ENCODE measurements at regions not wholly inside any gene's neighbourhood (a gene's known extent, or its start where the extent isn't known, plus 50 kb on each side); places are given as distances from the start of the nearest gene placed in this dataset.
"Not testable (repeated sequence)": the region's sequence is repeated elsewhere in the genome, so short reads cannot be mapped to it uniquely, and the experiment has no call there.

- DNase-seq (ENCODE audit: extremely low spot score, insufficient read length, low read depth): no peak
- FAIRE-seq: no peak
These were observed 130.8 kb downstream of the DNAJB6 start for GRCh38 chr7:157467496-157468212.

GRCh38 chr7:157468221-157469111 lies 131.7 kb downstream of the DNAJB6 start:
- no peak for DNase-seq (ENCODE audit: extremely low spot score, insufficient read length, low read depth)
- FAIRE-seq: no peak

DNA sequence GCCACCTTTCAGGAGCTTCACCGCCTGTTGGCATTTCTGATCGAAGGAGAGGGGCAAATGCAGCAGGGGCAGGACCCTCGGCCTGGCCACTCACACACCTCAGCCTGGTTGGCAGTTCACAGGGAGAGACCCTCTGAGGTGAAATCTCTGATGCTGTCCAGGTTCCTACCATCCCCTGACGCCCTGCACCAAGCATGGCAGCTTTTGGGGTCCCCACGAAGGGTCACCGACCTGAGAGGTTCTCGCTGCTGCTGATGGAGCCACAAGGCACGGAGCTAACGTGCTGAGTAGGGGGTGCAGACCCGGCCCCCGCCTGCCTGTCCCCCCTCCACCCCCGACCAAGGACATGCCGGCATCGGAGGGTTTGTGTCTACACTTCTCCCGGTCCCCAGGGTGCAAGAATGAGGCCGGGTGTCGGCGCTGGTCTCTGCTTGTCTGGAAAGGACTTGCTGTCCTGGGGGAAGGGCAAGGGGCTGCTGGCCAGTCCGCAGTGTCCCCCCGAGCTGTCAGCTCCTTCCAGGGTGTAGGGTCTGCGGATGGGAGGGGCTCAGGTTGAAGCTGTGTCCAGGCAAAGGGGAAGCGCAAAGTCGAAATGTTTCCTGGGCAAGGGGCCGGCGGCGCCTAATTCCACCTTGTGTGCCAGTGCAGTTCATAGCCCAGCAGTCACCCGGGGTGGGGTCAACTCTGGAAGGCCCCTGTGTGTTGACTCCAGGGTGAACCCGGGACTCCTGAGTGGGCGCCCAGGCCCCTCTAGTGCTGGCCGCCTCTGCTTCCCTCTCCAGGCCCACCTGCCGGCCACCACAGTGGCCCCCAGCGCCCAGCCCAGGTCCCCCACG lies 132.6 kb downstream of the DNAJB6 start:
- no peak for FAIRE-seq
- DNase-seq (ENCODE audit: extremely low spot score, insufficient read length, low read depth): no peak

- no peak for FAIRE-seq
- DNase-seq (ENCODE audit: extremely low spot score, insufficient read length, low read depth): no peak
These were observed 133.2 kb downstream of the DNAJB6 start for GRCh38 chr7:157470017-157470322.

DNA sequence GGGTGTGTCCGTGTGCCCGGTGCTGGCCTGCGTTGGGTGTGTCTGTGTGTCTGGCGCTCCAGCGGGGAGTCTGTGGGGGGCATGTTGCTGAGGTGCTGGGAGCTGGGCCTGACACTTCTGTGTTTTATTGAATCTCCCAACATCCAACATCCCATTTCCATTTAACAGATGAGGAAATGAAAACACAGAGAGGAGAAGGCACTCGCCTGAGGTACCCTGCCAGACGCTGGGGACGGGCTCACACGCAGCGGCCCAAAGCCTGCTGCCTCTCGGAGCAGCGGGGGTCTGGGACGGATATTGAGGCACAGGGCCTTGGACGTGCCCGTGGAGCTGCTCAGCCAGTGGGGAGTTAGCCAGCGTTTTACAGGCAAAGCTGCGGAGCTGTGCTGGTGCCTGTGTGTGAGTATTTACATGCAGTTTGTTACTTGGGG lies 133.9 kb downstream of the DNAJB6 start:
- DNase-seq (ENCODE audit: extremely low spot score, insufficient read length, low read depth): no peak
- FAIRE-seq: no peak

GRCh38 chr7:157471259-157472125 lies 134.7 kb downstream of the DNAJB6 start:
- FAIRE-seq (no peak), DNase-seq (ENCODE audit: extremely low spot score, insufficient read length, low read depth) (no peak)

DNA sequence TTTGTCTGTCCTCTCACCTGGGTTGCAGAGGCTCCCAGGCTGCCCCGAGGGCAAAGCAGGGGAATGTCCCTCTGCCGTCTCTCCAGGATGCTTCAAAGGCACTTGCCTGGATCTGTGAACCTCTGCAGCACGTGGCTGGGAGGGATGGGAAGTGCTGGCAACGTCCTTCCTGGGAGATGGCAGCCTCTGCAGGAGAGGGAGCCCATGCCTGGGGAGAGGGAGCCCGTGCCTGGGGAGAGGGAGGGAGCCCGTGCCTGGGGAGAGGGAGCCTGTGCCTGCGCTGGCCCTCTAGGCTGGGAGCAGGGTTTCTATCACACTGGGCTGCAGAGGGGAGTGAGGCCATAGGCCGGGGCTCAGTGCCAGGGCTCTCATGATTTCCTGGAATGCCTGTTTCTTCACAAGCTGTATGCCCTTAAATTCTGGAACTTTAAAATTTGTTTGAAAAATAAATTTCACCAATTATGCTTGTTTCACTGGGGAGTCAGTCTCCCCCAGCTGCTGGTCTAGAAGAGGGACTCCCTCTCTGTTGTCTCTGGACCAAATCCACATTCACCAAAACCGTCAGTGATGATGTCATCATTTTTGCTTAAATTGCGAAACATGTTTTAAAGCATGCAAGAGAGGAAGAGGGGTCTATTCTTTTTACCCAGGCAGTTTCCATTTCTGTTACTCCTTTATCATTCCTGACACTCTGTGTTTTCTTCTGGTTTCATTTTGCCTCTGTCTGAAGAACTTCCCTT lies 135.7 kb downstream of the DNAJB6 start:
- DNase-seq (ENCODE audit: extremely low spot score, insufficient read length, low read depth): no peak
- FAIRE-seq: no peak

DNA sequence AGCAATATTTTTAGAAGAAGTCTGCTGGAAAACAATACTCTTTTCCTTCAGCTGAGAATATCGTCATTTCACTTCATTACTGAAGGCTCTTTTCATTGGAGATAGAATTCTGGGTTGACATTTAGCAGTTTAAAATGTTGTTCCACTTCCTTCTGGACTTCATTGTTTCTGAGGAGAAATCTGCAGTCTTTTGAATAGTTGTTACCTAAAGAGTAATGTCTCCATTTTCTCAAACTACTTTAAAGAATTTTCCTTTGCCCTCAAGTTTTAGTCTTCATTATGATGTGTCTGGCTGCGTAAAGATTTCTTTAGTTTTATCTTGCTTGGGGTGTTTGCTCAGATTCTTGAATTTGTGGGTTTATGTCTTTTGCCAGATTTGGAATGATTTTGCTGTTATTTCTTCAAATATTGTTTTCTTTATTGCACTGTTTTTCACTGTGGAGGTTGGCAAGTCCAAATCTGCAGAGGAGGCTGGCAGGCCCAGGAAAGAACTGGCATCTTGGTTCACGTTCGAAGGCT lies 136.3 kb downstream of the DNAJB6 start:
- FAIRE-seq (no peak), DNase-seq (ENCODE audit: extremely low spot score, insufficient read length, low read depth) (no peak)

DNA sequence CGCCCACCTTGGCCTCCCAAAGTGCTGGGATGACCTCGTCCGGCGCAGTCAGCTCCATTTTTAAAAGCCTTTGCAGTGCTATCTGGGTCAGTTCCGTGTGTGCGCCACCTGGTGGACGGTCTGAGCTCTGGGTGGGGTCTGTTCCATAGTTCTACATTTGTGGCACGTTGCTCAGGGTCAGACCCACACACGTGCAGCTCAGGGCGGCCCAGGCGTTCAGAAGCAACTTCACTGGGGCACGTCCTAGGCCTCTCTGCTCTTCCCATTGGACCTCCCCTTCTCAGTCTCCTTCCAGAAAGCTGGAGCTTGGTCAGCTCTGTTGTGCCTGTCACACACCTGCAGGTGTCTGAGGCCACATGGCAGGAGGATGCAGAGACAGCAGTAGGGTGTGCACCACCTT lies 137.9 kb downstream of the DNAJB6 start:
- no peak for DNase-seq (ENCODE audit: extremely low spot score, insufficient read length, low read depth)
- no peak for FAIRE-seq

- DNase-seq (ENCODE audit: extremely low spot score, insufficient read length, low read depth) (no peak), FAIRE-seq (no peak)
These were observed 138.3 kb downstream of the DNAJB6 start for GRCh38 chr7:157475095-157475494.

DNA sequence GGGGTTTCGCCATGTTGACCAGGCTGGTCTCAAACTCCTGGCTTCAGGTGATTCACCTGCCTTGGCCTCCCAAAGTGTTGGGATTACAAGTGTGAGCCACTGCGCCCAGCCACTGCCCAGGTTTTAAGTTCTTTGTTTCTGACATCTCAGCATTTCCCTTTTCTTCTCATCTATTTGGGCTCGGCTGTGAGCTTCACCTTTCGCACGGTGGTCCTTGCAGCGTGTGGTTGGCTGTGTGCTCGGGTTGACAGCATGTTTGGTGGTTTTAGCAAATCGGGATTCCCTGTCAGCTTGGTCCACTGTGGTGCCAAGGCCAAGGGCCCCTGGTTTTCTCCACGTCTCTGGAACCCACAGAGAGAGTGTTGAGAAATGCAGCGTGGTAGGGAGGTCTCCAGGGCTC lies 138.8 kb downstream of the DNAJB6 start:
- FAIRE-seq (no peak), DNase-seq (ENCODE audit: extremely low spot score, insufficient read length, low read depth) (no peak)

DNA sequence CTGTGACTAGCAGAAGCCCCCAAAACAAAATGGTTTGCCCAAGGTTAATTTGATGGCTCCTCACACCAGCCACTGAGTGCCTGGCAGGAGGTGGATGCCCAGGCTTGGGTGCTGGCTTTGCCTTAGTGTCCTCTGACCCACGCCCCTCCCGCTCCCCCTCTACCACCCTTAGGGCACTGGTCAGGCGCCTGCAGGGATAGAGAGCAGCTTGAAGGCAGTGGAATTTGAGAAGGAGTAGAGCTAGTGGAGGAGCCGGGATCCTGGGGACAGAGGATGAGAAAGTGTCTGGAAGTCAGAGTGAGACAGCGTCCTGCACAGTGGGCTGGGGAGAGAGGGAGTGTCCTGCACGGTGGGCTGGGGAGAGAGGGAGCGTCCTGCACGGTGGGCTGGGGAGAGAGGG lies 139.4 kb downstream of the DNAJB6 start:
- no peak for DNase-seq (ENCODE audit: extremely low spot score, insufficient read length, low read depth)
- no peak for FAIRE-seq

- FAIRE-seq (no peak), DNase-seq (ENCODE audit: extremely low spot score, insufficient read length, low read depth) (no peak)
These were observed 140.1 kb downstream of the DNAJB6 start for GRCh38 chr7:157476654-157477549.

DNA sequence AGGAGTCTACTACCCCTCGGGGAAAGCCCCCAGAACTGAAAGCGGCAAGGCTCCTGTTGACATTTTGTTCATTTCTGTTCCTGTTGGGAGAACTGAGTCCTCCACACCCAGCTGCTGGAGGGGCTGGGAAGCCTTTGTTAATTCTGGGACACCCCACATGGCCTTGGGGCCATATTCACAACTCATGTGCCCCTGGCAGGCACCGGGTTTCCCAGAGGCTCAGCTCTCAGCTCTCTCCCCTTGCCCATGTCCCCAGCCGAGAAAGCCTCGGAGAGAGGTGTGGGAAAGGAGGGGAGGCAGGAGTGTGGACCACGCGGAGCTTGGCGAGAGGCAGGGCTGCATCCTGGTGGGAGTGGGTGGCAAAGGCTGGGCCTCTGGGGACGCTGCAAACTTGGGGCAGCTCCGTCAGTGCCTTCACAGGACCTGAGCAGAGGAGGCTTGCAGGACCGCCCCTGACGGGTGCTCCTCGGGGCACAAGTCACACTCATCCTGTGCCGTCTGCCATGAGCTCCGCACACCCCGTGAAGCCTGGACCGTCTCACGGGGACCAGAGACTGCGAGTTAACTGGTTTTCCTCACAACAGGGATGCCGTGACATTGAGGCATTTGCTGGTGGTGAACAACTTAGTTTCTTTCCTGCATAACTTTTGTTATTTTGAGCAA lies 140.9 kb downstream of the DNAJB6 start:
- FAIRE-seq (no peak), DNase-seq (ENCODE audit: extremely low spot score, insufficient read length, low read depth) (no peak)

GRCh38 chr7:157478611-157479010 lies 141.8 kb downstream of the DNAJB6 start:
- not testable (repeated sequence) for DNase-seq (ENCODE audit: extremely low spot score, insufficient read length, low read depth); FAIRE-seq

- no peak for FAIRE-seq
These were observed 142.5 kb downstream of the DNAJB6 start for GRCh38 chr7:157479326-157479725.

GRCh38 chr7:157480371-157481050 lies 143.7 kb downstream of the DNAJB6 start:
- FAIRE-seq: no peak
- DNase-seq (ENCODE audit: extremely low spot score, insufficient read length, low read depth): no peak

More at GRCh38 chr7:157479326-157479725, 142.5 kb downstream of the DNAJB6 start:
- DNase-seq (ENCODE audit: extremely low spot score, insufficient read length, low read depth): no peak

All from GM18507 (cell line).